NCI-H1417 (cell line): ENCODE measurements at regions not wholly inside any gene's neighbourhood (a gene's known extent, or its start where the extent isn't known, plus 50 kb on each side); places are given as distances from the start of the nearest gene placed in this dataset.
"Not testable (repeated sequence)": the region's sequence is repeated elsewhere in the genome, so short reads cannot be mapped to it uniquely, and the experiment has no call there.

Experiments used
- DNase-seq, 3 experiments: peaks; one replicate each; lab custom pipeline; 2025; lab: John Stamatoyannopoulos, UW

GRCh38 chr14:28243600-28243999 lies 523.0 kb upstream of the FOXG1 start:
- no peak for DNase-seq

DNA sequence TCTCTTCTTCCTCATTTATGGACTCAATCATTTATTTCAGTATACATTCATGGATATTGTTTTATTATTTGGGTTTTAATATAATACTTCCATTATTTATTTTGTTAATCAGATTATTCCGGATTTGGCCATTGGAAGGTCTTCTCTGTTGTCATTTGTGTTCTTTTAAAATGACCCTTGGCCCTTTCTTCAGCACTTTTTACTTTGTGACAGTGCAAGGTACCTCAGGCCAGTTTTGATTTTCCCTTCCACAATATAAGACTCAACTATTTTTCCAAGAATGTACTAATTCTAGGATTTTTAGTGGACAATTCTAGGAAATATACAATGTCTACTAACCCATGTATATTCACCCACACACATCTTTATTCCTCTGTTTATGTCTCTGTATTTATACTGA lies 521.4 kb upstream of the FOXG1 start:
- DNase-seq = no peak

GRCh38 chr14:28247491-28247890 lies 519.1 kb upstream of the FOXG1 start:
- DNase-seq = no peak

DNA sequence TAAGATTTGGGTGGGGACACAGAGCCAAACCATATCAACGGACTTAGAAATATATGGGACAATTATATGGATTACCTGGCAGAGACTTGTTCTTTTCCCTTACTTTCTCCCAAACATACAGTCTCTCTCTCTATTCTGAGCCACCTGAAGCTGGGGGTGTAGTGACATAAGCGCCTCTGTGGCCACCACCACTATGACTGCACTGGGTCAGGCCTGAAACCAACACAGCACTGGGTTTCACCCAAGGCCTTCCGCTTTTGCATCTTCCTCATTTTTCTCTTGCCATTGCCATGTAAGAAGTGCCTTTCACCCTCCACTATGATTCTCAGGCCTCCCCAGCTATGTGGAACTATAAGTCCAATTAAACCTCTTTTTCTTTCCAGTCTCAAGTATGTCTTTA lies 514.5 kb upstream of the FOXG1 start:
- not testable (repeated sequence) for DNase-seq

DNA sequence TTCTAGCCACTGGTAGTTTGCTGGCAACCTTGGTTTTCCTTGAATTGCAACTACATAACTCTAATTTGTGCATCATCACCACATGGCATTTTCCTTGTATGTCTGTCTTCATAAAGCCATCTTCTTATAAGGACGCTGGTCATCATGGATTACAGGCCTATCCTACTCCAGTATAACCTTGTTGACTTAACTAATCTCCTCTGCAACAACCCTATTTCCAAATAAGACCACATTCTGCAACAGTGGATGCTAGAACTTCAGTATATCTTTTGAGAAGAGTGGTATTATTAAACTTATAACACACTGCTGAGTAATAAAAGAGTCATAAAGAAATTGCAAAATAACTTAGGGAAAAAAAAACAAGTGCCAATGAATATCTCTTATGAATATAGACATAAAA lies 511.8 kb upstream of the FOXG1 start:
- no peak for DNase-seq

DNA sequence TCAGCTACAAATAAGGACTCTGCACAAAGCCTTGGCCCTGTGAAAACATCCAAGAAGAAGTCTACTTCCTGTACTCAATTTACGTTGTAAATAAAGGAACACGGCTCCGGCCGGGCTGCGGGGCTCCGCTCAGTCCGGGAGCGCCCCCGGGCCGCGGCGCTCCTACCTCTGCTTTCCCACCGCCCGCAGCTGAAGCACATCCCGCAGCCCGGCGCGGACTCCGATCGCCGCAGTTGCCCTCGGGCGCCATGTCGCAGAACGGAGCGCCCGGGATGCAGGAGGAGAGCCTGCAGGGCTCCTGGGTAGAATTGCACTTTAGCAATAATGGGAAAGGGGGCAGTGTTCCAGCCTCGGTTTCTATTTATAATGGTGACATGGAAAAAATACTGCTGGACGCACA lies 502.3 kb upstream of the FOXG1 start:
- DNase-seq = no peak

DNA sequence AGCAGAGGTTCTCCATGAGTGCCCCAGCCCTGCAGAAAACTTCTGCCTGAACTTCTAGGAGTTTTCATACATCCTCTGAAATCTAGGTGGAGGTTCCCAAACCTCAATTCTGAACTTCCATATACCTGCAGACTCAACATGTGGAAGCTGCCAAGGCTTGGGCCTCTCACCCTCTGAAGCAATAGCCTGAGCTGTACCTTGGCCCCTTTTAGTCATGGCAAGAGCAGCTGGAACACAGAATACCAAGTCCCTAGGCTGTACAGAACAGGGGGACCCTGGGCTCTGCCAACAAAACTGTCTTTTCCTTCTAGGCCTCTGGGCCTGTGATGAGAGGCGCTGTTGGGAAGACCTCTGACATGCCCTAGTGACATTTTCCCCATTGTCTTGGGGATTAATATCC lies 494.3 kb upstream of the FOXG1 start:
- no peak for DNase-seq

DNA sequence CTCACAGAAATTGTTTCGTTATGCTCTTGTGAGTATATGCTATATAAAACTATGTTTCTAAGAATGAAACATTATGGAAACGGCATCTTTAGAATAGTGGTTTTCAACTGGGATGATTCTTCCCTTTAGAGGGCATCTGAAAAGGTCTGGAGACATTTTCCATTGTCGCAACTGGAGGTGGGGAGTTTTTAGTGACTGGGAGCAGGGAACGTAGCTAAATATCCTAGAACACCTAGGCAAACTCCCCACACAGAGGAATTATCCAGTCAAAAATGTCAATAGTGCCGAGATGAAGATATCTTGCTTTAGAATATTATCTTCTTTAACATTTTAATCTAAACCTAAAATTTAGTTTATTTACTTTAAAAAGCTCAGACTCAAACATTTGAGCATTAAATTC lies 486.1 kb upstream of the FOXG1 start:
- no peak for DNase-seq

DNA sequence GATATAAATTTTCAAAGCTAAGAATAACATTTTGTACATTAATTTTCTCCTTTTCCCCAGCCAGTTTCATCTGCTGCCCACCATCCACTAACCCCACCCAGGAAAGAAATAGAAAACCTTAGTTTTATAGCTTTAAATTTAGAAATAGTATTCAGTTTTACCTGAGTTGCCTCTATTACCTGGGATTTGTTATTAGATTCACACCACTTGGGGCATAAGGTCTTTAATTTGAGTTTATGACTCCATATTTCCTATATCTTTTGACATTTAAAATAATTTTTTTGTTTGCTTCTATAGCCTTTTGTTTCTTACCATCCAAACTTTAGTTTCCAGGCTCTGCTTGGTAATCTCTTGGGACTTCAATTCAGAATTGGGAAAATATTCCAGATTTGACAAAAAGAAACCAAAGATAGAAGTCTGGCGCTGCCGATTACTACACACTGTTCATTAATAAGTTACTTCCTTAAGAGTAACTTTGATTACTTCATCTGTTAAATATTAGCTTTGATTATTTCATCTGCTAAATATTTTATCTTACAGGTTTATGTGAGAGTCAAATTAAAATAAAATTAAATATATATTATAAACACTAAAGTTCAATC lies 485.5 kb upstream of the FOXG1 start:
- no peak for DNase-seq

GRCh38 chr14:28284546-28285300 lies 481.9 kb upstream of the FOXG1 start:
- no peak for DNase-seq

- DNase-seq = peak in 1 of 3 experiments; percentile 53
These were observed 471.6 kb upstream of the FOXG1 start for GRCh38 chr14:28294834-28295440.

DNA sequence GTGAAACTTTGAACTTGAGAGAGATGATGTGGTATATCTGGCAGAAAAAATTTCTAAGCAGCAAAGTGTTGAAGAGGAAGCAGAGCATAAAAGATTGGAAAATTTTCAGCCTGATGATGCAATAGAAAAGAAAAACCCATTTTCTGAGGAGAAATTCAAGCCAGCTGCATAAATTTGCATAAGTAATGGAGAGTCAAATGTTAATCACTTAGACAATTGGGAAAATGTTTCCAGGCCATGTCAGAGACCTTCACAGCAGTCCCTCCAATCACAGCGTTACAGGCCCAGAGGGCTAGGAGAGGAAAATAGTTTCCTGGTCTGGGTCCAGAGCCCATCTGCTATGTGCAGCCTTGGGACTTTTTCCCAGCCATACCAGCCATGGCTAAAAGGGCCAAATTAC lies 469.0 kb upstream of the FOXG1 start:
- no peak for DNase-seq

GRCh38 chr14:28298156-28298555 lies 468.4 kb upstream of the FOXG1 start:
- no peak for DNase-seq

DNA sequence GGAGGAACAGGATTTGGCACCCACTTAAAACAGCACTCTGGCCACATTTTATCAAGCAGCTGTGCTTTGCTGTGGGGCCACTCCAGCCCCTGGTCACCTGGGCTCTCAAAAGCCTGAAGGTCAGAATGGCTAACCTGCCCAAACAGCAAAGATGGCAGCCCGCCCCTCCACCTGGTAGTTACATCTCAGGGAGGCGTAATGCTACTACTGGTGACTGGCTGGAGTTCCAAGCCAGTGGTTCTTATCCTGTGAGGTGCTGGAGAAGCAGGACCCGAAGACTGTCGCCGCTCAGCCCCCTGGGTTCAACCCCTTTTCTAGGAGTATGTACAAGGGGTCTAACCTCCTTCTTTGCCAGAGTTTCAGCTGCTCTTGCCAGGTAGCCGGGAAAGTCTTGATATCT lies 467.4 kb upstream of the FOXG1 start:
- DNase-seq = no peak

DNA sequence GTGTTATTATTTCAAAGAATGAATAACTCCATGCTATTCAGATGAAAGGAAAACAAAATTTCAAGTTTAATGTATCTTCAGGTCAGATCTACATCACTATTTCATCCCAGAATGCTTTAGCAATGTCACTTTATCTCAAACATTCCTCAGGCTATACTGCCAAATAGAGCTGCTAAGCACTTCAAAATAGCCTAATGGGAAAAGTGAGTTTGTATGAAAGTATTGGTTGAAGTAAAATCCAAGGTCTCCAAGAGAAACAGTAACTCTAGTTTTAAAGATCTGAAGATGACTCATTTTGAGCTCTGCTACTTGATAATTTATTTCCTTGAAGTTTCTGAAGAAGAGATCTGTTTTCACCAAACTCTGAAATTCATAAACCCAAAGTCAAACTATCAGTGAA lies 466.2 kb upstream of the FOXG1 start:
- DNase-seq = no peak

GRCh38 chr14:28301179-28301578 lies 465.4 kb upstream of the FOXG1 start:
- DNase-seq = no peak

DNA sequence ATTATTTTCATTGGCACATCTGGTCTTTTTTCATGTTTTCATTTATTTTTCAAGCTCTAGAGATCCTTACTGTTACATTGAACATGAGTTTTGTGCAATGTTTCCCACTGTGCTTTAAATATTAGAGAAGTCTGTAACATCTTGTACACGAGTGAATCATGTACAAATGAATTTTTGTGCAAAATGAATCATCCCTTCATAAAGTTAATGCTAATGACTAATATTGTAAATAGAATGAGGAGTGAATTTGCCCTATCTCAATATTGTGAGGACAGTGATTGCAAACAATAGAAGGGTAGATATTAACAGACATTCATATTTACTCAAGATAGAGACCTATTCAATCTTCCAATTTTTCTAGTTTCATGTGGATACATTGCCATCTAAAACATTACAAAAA lies 463.3 kb upstream of the FOXG1 start:
- DNase-seq = no peak

DNA sequence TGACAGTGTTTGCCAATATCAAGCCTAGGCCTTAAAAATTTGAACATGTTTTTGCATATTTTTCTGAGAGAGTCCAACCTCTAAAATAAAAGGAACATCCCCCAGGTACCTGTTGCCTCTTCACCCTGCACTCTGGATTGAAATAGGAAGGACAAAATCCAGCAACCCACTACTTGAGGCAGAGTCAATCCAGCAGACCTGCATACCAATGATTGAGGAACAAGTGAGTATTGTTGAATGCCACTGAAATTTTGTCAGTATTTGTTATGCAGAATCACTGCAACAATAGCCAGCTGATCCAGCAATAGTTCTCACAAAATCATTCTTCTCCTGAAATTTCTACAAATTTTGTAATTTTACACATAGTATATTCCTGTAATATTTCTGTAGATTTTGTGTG lies 460.6 kb upstream of the FOXG1 start:
- DNase-seq = no peak

DNA sequence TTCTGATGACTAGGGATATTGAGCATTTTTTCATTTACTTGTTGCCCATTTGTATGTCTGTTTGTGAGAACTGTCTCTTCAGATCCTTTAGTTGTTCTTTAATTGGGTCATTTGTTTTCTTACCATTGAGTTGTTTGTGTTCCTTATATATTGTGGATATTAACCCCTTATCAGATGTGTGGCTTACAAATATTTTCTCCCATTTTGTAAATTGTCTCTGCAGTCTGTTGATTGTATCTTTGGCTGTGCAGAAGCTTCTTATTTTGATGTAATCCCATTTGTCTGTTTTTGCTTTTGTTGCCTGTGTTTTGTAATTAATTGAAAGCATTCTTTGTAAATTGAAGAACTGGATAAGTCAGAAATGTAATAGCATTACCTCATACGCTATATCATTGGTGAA lies 459.1 kb upstream of the FOXG1 start:
- no peak for DNase-seq

DNA sequence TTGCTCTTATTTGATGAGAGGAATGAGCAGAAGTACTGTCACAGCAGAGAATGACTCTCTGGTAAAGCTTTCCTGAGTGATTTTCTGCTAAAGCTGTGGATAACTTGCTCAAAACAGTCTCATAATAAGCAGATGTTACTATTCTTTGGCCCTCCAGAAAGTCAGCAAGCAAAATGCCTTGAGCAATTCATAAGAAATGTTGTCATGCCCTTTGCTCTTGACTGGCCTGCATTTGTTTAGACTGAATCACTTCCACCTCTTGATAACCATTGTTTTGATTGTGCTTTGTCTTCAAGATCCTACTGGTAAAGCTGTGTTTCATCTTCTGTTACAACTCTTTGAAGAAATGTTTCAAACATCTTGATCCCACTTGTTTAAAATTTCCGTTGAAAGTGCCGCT lies 457.9 kb upstream of the FOXG1 start:
- no peak for DNase-seq

GRCh38 chr14:28317890-28318675 lies 448.5 kb upstream of the FOXG1 start:
- DNase-seq = peak in 1 of 3 experiments; percentile 39

GRCh38 chr14:28321475-28322244 lies 444.9 kb upstream of the FOXG1 start:
- no peak for DNase-seq
